ENCODE measurements at regions not wholly inside any gene's neighbourhood (a gene's known extent, or its start where the extent isn't known, plus 50 kb on each side); places are given as distances from the start of the nearest gene placed in this dataset.

GRCh38 chr2:105497094-105497493 lies 98.2 kb upstream of the FHL2 start:
- TF ChIP-seq, protein P1, sequence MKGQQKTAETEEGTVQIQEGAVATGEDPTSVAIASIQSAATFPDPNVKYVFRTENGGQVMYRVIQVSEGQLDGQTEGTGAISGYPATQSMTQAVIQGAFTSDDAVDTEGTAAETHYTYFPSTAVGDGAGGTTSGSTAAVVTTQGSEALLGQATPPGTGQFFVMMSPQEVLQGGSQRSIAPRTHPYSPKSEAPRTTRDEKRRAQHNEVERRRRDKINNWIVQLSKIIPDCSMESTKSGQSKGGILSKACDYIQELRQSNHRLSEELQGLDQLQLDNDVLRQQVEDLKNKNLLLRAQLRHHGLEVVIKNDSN (IDR thresholded peaks at IDR 0.05; ENCODE audit: borderline replicate concordance, low read depth), result no peak
- TF ChIP-seq TEAD4 (IDR thresholded peaks at IDR 0.05; ENCODE audit: borderline replicate concordance, insufficient read depth) (no peak), EP300 (IDR thresholded peaks at IDR 0.05; ENCODE audit: borderline replicate concordance in 1 of 2, low read depth in 1 of 2, low read length in 1 of 2) (no peak), YY1 (IDR thresholded peaks at IDR 0.05; ENCODE audit: low read depth) (no peak), RAD21 (IDR thresholded peaks at IDR 0.05; ENCODE audit: low read length) (no peak), SMC3 (IDR thresholded peaks at IDR 0.05; ENCODE audit: low read depth, low read length) (no peak), CTCF (IDR thresholded peaks at IDR 0.05) (no peak), EZH2phosphoT487 (IDR thresholded peaks at IDR 0.05; ENCODE audit: borderline replicate concordance, low read depth) (no peak), FOXJ3 (CRISPR knock-in tag; IDR thresholded peaks at IDR 0.05) (no peak)

All from SK-N-SH (cell line).